SJSA1 (cell line): ENCODE measurements at regions not wholly inside any gene's neighbourhood (a gene's known extent, or its start where the extent isn't known, plus 50 kb on each side); places are given as distances from the start of the nearest gene placed in this dataset.
"Not testable (repeated sequence)": the region's sequence is repeated elsewhere in the genome, so short reads cannot be mapped to it uniquely, and the experiment has no call there.

Experiments used
- DNase-seq, 2 experiments: peaks; one replicate each; pipeline ENCODE4 v3.0.0-alpha.2; 2015 to 2020; ENCODE audit warnings: low spot score in 2 of 2, low read depth in 1 of 2
- H3K27ac ChIP-seq: fragments of 250-450 bp; sonication (Bioruptor Pico); 2 replicates; pipeline ENCODE4 v1.5.1; 2020; ENCODE audit warnings: mild to moderate bottlenecking, moderate library complexity
- H3K27me3 ChIP-seq: fragments of 250-450 bp; sonication (Bioruptor Pico); replicated peaks from 2 replicates; pipeline ENCODE4 v1.5.1; 2020; ENCODE audit warnings: mild to moderate bottlenecking, moderate library complexity
- H3K36me3 ChIP-seq: fragments of 250-450 bp; sonication (Bioruptor Pico); 2 replicates; pipeline ENCODE4 v1.5.1; 2020; ENCODE audit warnings: mild to moderate bottlenecking
- H3K4me1 ChIP-seq: fragments of 250-450 bp; sonication (Bioruptor Pico); replicated peaks from 2 replicates; pipeline ENCODE4 v1.6.1; 2021; ENCODE audit warnings: mild to moderate bottlenecking
- H3K4me3 ChIP-seq: fragments of 250-450 bp; sonication (Bioruptor Pico); 2 replicates; pipeline ENCODE4 v1.5.1; 2020; ENCODE audit warnings: mild to moderate bottlenecking
- H3K9me3 ChIP-seq: fragments of 250-450 bp; sonication (Bioruptor Pico); replicated peaks from 2 replicates; pipeline ENCODE4 v1.5.1; 2020; ENCODE audit warnings: mild to moderate bottlenecking

- H3K9me3 ChIP-seq, H3K27me3 ChIP-seq, H3K36me3 ChIP-seq, H3K27ac ChIP-seq, H3K4me1 ChIP-seq, H3K4me3 ChIP-seq, DNase-seq: not testable (repeated sequence)
Measured at GRCh38 chr10:61818251-61818650, 83.2 kb upstream of the ARID5B start.

GRCh38 chr10:61819208-61819607 lies 82.3 kb upstream of the ARID5B start:
- Histone ChIP-seq H3K36me3 (no peaks in the 10 kb centered on the region), H3K4me1 (peaks cover 8% of the 10 kb centered on the region), H3K27me3 (no peaks in the 10 kb centered on the region), H3K4me3 (no peak overlapping the region), H3K27ac (no peak overlapping the region), H3K9me3 (no peaks in the 10 kb centered on the region)
- DNase-seq, result no peak

GRCh38 chr10:61821153-61821552 lies 80.3 kb upstream of the ARID5B start:
- H3K27ac ChIP-seq, result no peak overlapping the region
- peaks cover 8% of the 10 kb centered on the region for H3K4me1 ChIP-seq
- H3K9me3 ChIP-seq, result no peaks in the 10 kb centered on the region
- H3K36me3 ChIP-seq, result no peaks in the 10 kb centered on the region
- no peak overlapping the region for H3K4me3 ChIP-seq
- no peaks in the 10 kb centered on the region for H3K27me3 ChIP-seq
- DNase-seq, result no peak

GRCh38 chr10:61821693-61822092 lies 79.8 kb upstream of the ARID5B start:
- H3K27me3 ChIP-seq, result no peaks in the 10 kb centered on the region
- no peaks in the 10 kb centered on the region for H3K9me3 ChIP-seq
- no peak overlapping the region for H3K27ac ChIP-seq
- no peak for DNase-seq
- H3K36me3 ChIP-seq, result no peaks in the 10 kb centered on the region
- H3K4me3 ChIP-seq, result no peak overlapping the region
- H3K4me1 ChIP-seq, result peaks cover 8% of the 10 kb centered on the region

- H3K4me1 ChIP-seq, result peaks cover 8% of the 10 kb centered on the region
- H3K36me3 ChIP-seq, result no peaks in the 10 kb centered on the region
- H3K9me3 ChIP-seq, result no peaks in the 10 kb centered on the region
- no peak overlapping the region for H3K4me3 ChIP-seq
- no peak overlapping the region for H3K27ac ChIP-seq
- DNase-seq, result no peak
- no peaks in the 10 kb centered on the region for H3K27me3 ChIP-seq
Measured at GRCh38 chr10:61822096-61822495, 79.4 kb upstream of the ARID5B start.

GRCh38 chr10:61822781-61823230 lies 78.7 kb upstream of the ARID5B start:
- Histone ChIP-seq H3K9me3 (no peaks in the 10 kb centered on the region), H3K27ac (no peak overlapping the region), H3K4me3 (no peak overlapping the region), H3K4me1 (peaks cover 8% of the 10 kb centered on the region), H3K27me3 (no peaks in the 10 kb centered on the region), H3K36me3 (no peaks in the 10 kb centered on the region)
- DNase-seq, result no peak

GRCh38 chr10:61825001-61825400 lies 76.5 kb upstream of the ARID5B start:
- Histone ChIP-seq H3K27me3 (no peaks in the 10 kb centered on the region), H3K4me3 (no peak overlapping the region)

GRCh38 chr10:61825628-61826027 lies 75.9 kb upstream of the ARID5B start:
- peaks cover 8% of the 10 kb centered on the region for H3K4me1 ChIP-seq
- H3K36me3 ChIP-seq, result no peaks in the 10 kb centered on the region
- H3K27ac ChIP-seq, result no peak overlapping the region
- no peaks in the 10 kb centered on the region for H3K27me3 ChIP-seq
- no peak overlapping the region for H3K4me3 ChIP-seq
- no peak for DNase-seq
- H3K9me3 ChIP-seq, result no peaks in the 10 kb centered on the region

More at GRCh38 chr10:61825001-61825400, 76.5 kb upstream of the ARID5B start:
- H3K27ac ChIP-seq, result no peak overlapping the region
- peaks cover 8% of the 10 kb centered on the region for H3K4me1 ChIP-seq
- H3K36me3 ChIP-seq, result no peaks in the 10 kb centered on the region
- H3K9me3 ChIP-seq, result no peaks in the 10 kb centered on the region
- no peak for DNase-seq

- Histone ChIP-seq H3K4me3 (no peak overlapping the region), H3K4me1 (no peaks in the 10 kb centered on the region), H3K36me3 (no peaks in the 10 kb centered on the region), H3K27ac (no peak overlapping the region), H3K27me3 (no peaks in the 10 kb centered on the region), H3K9me3 (no peaks in the 10 kb centered on the region)
- no peak for DNase-seq
Measured at GRCh38 chr10:61828034-61828433, 73.5 kb upstream of the ARID5B start.

GRCh38 chr10:61828788-61829187 lies 72.7 kb upstream of the ARID5B start:
- H3K4me3 ChIP-seq, result no peak overlapping the region
- no peaks in the 10 kb centered on the region for H3K4me1 ChIP-seq
- no peaks in the 10 kb centered on the region for H3K36me3 ChIP-seq
- no peak for DNase-seq
- no peaks in the 10 kb centered on the region for H3K27me3 ChIP-seq
- no peak overlapping the region for H3K27ac ChIP-seq
- no peaks in the 10 kb centered on the region for H3K9me3 ChIP-seq

- no peaks in the 10 kb centered on the region for H3K27me3 ChIP-seq
- no peak for DNase-seq
- no peak overlapping the region for H3K4me3 ChIP-seq
Measured at GRCh38 chr10:61830072-61830845, 71.2 kb upstream of the ARID5B start.

GRCh38 chr10:61830846-61831273 lies 70.6 kb upstream of the ARID5B start:
- Histone ChIP-seq H3K36me3 (no peaks in the 10 kb centered on the region), H3K4me3 (no peak overlapping the region), H3K9me3 (no peaks in the 10 kb centered on the region), H3K27ac (no peak overlapping the region), H3K27me3 (no peaks in the 10 kb centered on the region), H3K4me1 (peaks cover 11% of the 10 kb centered on the region)
- no peak for DNase-seq

More at GRCh38 chr10:61830072-61830845, 71.2 kb upstream of the ARID5B start:
- Histone ChIP-seq H3K4me1 (peaks cover 5% of the 10 kb centered on the region), H3K9me3 (no peaks in the 10 kb centered on the region), H3K27ac (no peak overlapping the region), H3K36me3 (no peaks in the 10 kb centered on the region)

GRCh38 chr10:61832866-61833481 lies 68.5 kb upstream of the ARID5B start:
- Histone ChIP-seq H3K27ac (no peak overlapping the region), H3K9me3 (no peaks in the 10 kb centered on the region), H3K36me3 (no peaks in the 10 kb centered on the region), H3K4me3 (no peak overlapping the region), H3K27me3 (no peaks in the 10 kb centered on the region), H3K4me1 (peaks cover 27% of the 10 kb centered on the region)
- DNase-seq, result no peak

GRCh38 chr10:61834519-61834918 lies 67.0 kb upstream of the ARID5B start:
- Histone ChIP-seq H3K36me3 (no peaks in the 10 kb centered on the region), H3K4me3 (no peak overlapping the region), H3K4me1 (peaks cover 33% of the 10 kb centered on the region), H3K9me3 (no peaks in the 10 kb centered on the region), H3K27me3 (no peaks in the 10 kb centered on the region), H3K27ac (no peak overlapping the region)
- DNase-seq, result no peak
